IMR-90 (cell line): ENCODE measurements at regions not wholly inside any gene's neighbourhood (a gene's known extent, or its start where the extent isn't known, plus 50 kb on each side); places are given as distances from the start of the nearest gene placed in this dataset.

ENCODE experiments used
- ATAC-seq: fragments of 200-7000 bp; cut with Tn5 transposase; 2 replicates; pipeline ENCODE4 v1.9.1; 2020; ENCODE audit warnings: low read depth, mild to moderate bottlenecking, moderate library complexity
- BruUV-seq: library from RNA; stranded (reverse); fragments of 400-500 nt; replicated peaks from 2 replicates; lab custom pipeline; 2021; lab: Mats Ljungman, UMichigan
- CTCF ChIA-PET: fragments of 300-600 bp; formaldehyde crosslinking; extraction: SDS; loops from one replicate; lab custom pipeline; 2021; ENCODE audit warnings: antibody characterized with exemption; lab: Yijun Ruan, JAX
- POLR2A ChIA-PET: fragments of 300-600 bp; sonication (Branson Sonifier 250); formaldehyde crosslinking; loops from one replicate; lab custom pipeline; 2022; ENCODE audit warnings: antibody characterized with exemption; ENCODE audit not compliant: unreplicated experiment; lab: Charles Lee
- DNase-seq: peaks from one replicate; pipeline ENCODE4 v3.0.0; 2013
- H2AFZ ChIP-seq: replicated peaks from 2 replicates; pipeline ENCODE3; 2013; ENCODE audit warnings: low read length, mild to moderate bottlenecking; ENCODE audit not compliant: poor library complexity
- H2AK5ac ChIP-seq: 2 replicates; pipeline ENCODE4 v1.6.1; 2013; ENCODE audit warnings: low read depth, low read length, inconsistent platforms
- H2AK9ac ChIP-seq: replicated peaks from 2 replicates; pipeline ENCODE3; 2013; ENCODE audit warnings: mild to moderate bottlenecking, low read depth, low read length, moderate library complexity; ENCODE audit not compliant: poor library complexity
- H2BK120ac ChIP-seq: 2 replicates; pipeline ENCODE4 v1.6.1; 2013; ENCODE audit warnings: low read depth, low read length, inconsistent platforms
- H2BK15ac ChIP-seq: 3 replicates; pipeline ENCODE4 v1.6.1; 2013; ENCODE audit warnings: low read depth, low read length, inconsistent platforms
- H2BK20ac ChIP-seq: 2 replicates; pipeline ENCODE4 v1.6.1; 2013; ENCODE audit warnings: low read depth, mild to moderate bottlenecking, inconsistent platforms, low read length, moderate library complexity
- H2BK5ac ChIP-seq: 2 replicates; pipeline ENCODE4 v1.6.1; 2013; ENCODE audit warnings: mild to moderate bottlenecking, low read depth, low read length, inconsistent platforms; ENCODE audit not compliant: poor library complexity, severe bottlenecking
- H3K14ac ChIP-seq: replicated peaks from 2 replicates; pipeline ENCODE4 v1.6.1; 2013; ENCODE audit warnings: low read depth, low read length, inconsistent platforms
- H3K18ac ChIP-seq: 2 replicates; pipeline ENCODE4 v1.6.1; 2013; ENCODE audit warnings: low read depth, low read length, control low read depth
- H3K23ac ChIP-seq: 2 replicates; pipeline ENCODE4 v1.6.1; 2013; ENCODE audit warnings: low read depth, low read length, inconsistent platforms
- H3K27ac ChIP-seq: 2 replicates; pipeline ENCODE4 v1.5.1; 2013; ENCODE audit warnings: mild to moderate bottlenecking, control low read depth, low read length; ENCODE audit not compliant: insufficient read depth
- H3K27me3 ChIP-seq: 2 replicates; pipeline ENCODE4 v1.6.1; 2013; ENCODE audit warnings: low read length; ENCODE audit not compliant: control insufficient read depth, insufficient read depth
- H3K36me3 ChIP-seq: 2 replicates; pipeline ENCODE4 v1.6.1; 2013; ENCODE audit warnings: low read length, mixed read lengths; ENCODE audit not compliant: control insufficient read depth, insufficient read depth
- H3K4ac ChIP-seq: 2 replicates; pipeline ENCODE4 v1.6.1; 2013; ENCODE audit warnings: low read depth, low read length, inconsistent platforms
- H3K4me1 ChIP-seq: 2 replicates; pipeline ENCODE4 v1.6.1; 2013; ENCODE audit warnings: low read length, mixed read lengths; ENCODE audit not compliant: control insufficient read depth, insufficient read depth
- H3K4me2 ChIP-seq: 2 replicates; pipeline ENCODE4 v1.6.1; 2013; ENCODE audit warnings: low read depth, mild to moderate bottlenecking, control low read depth, low read length, moderate library complexity
- H3K4me3 ChIP-seq: 2 replicates; pipeline ENCODE4 v1.5.1; 2013; ENCODE audit warnings: low read depth, mild to moderate bottlenecking, control low read depth, low read length, moderate library complexity; ENCODE audit not compliant: insufficient read depth
- H3K56ac ChIP-seq: 2 replicates; pipeline ENCODE4 v1.6.1; 2013; ENCODE audit warnings: low read length, inconsistent platforms; ENCODE audit not compliant: insufficient read depth; ENCODE audit errors: extremely low read depth
- H3K79me1 ChIP-seq, 2 experiments: 2 replicates each; pipeline ENCODE4 v1.6.1; 2013; ENCODE audit warnings: low read length in 2 of 2, inconsistent platforms in 1 of 2, low read depth in 1 of 2
- H3K9ac ChIP-seq: 2 replicates; pipeline ENCODE4 v1.6.1; 2013; ENCODE audit warnings: low read depth, low read length, control low read depth
- H3K9me1 ChIP-seq: 2 replicates; pipeline ENCODE4 v1.6.1; 2013; ENCODE audit warnings: low read length, inconsistent platforms; ENCODE audit not compliant: insufficient read depth
- H3K9me3 ChIP-seq: 2 replicates; pipeline ENCODE4 v1.6.1; 2013; ENCODE audit warnings: low read length; ENCODE audit not compliant: control insufficient read depth, insufficient read depth
- H4K20me1 ChIP-seq: 2 replicates; pipeline ENCODE4 v1.6.1; 2013; ENCODE audit warnings: low read length, inconsistent platforms; ENCODE audit not compliant: insufficient read depth
- H4K5ac ChIP-seq: 2 replicates; pipeline ENCODE4 v1.6.1; 2013; ENCODE audit warnings: mild to moderate bottlenecking, low read depth, low read length, control low read depth
- H4K8ac ChIP-seq, 2 experiments: 2 replicates each; pipeline ENCODE4 v1.6.1; 2013; ENCODE audit warnings: low read depth in 2 of 2, low read length in 2 of 2, control low read depth in 1 of 2, inconsistent platforms in 1 of 2
- H4K91ac ChIP-seq: 2 replicates; pipeline ENCODE4 v1.6.1; 2013; ENCODE audit warnings: low read depth, low read length, inconsistent platforms; ENCODE audit not compliant: insufficient read depth
- CHD1 ChIP-seq: IDR thresholded peaks from 2 replicates; pipeline ENCODE4 v1.6.1; 2012; ENCODE audit warnings: low read depth, low read length, improper control_type of control experiment
- FOS ChIP-seq: fragments of 150-350 bp; IDR thresholded peaks from 2 replicates; pipeline ENCODE4 v1.6.1; 2016; ENCODE audit warnings: low read depth, low read length
- MXI1 ChIP-seq: IDR thresholded peaks from 2 replicates; pipeline ENCODE4 v1.6.1; 2012; ENCODE audit warnings: low read depth, mild to moderate bottlenecking, low read length, moderate library complexity, borderline replicate concordance
- POLR2A ChIP-seq: IDR thresholded peaks from 2 replicates; pipeline ENCODE4 v1.6.1; 2012; ENCODE audit warnings: mild to moderate bottlenecking, low read depth, low read length
- WGBS, 2 experiments: methylation state at CpG; one replicate each; pipeline versions ENCODE4 v1.1.5 to v1.1.7; 2013; ENCODE audit warnings: missing lambda C conversion rate in 2 of 2; ENCODE audit not compliant: insufficient read length in 1 of 2; ENCODE audit errors: extremely low coverage in 2 of 2; 5-methylcytosine and 5-hydroxymethylcytosine counted together
- dilution Hi-C: fragments of 300-500 bp; cut with HindIII; formaldehyde crosslinking; loops from one replicate; pipeline ENCODE4 v1.14.3; 2018; ENCODE audit warnings: low sequenced_read_pairs; ENCODE audit not compliant: unreplicated experiment
- in situ Hi-C: fragments of 300-500 bp; cut with MboI; formaldehyde crosslinking; loops from 3 replicates; pipeline ENCODE4 v1.14.3; 2019; ENCODE audit warnings: low sequenced_read_pairs, inconsistent platforms, mixed read lengths
- intact Hi-C: fragments of 100-400 bp; cut with micrococcal nuclease; formaldehyde crosslinking; loops from 2 replicates; pipeline ENCODE4 v1.10.0; 2022

- no peak overlapping the region for H3K4me3 ChIP-seq
- no peak overlapping the region for H3K56ac ChIP-seq
- H3K27ac ChIP-seq, result no peak overlapping the region
- no peak overlapping the region for H2AK9ac ChIP-seq
- H4K8ac ChIP-seq, result no peak overlapping the region
- no peak overlapping the region for H3K4ac ChIP-seq
- H2BK5ac ChIP-seq, result no peak overlapping the region
- H3K14ac ChIP-seq, result no peak overlapping the region
- H3K27me3 ChIP-seq, result no peaks in the 10 kb centered on the region
- no peak for ATAC-seq
- H4K5ac ChIP-seq, result no peak overlapping the region
- H4K20me1 ChIP-seq, result no peaks in the 10 kb centered on the region
- H3K4me2 ChIP-seq, result no peak overlapping the region
- TF ChIP-seq MXI1 (no peak), CHD1 (no peak), POLR2A (no peak), FOS (no peak)
- BruUV-seq, result no TSS peak
- no peaks in the 10 kb centered on the region for H3K9me1 ChIP-seq
- H3K23ac ChIP-seq, result no peak overlapping the region
- intact Hi-C loops, result no loop called here
- in situ Hi-C loops, result no loop called here
- H3K79me1 ChIP-seq, result no peaks in the 10 kb centered on the region
- H4K91ac ChIP-seq, result no peak overlapping the region
- no peak overlapping the region for H2BK20ac ChIP-seq
- DNase-seq, result no peak
- no peaks in the 10 kb centered on the region for H3K4me1 ChIP-seq
- H3K9me3 ChIP-seq, result peaks cover 39% of the 10 kb centered on the region
- WGBS, 2 experiments, result 79% methylated on average over 2 of the region's 15 CpGs; no CpG with 5 or more reads in 1 of the 2 experiments
- H2AFZ ChIP-seq, result no peak overlapping the region
- H2BK15ac ChIP-seq, result no peak overlapping the region
- H3K36me3 ChIP-seq, result no peaks in the 10 kb centered on the region
- CTCF ChIA-PET, result no interaction called here
- no peak overlapping the region for H3K18ac ChIP-seq
- H2BK120ac ChIP-seq, result no peak overlapping the region
- no peak overlapping the region for H2AK5ac ChIP-seq
- no peak overlapping the region for H3K9ac ChIP-seq
- POLR2A ChIA-PET, result no interaction called here
- dilution Hi-C loops, result no loop called here
Measured at GRCh38 chr13:111577956-111578605, 257.6 kb downstream of the TEX29 start.
